SK-N-SH (cell line): ENCODE measurements at regions not wholly inside any gene's neighbourhood (a gene's known extent, or its start where the extent isn't known, plus 50 kb on each side); places are given as distances from the start of the nearest gene placed in this dataset.

Source experiments
- CTCF ChIA-PET: fragments of 300-600, 350-600 bp; formaldehyde crosslinking; extraction: SDS; loops from one replicate; lab custom pipeline; 2021; lab: Yijun Ruan, JAX
- POLR2A ChIA-PET: fragments of 350-600 bp; sonication (Branson Sonifier 250); formaldehyde crosslinking; extraction: SDS; loops from one replicate; lab custom pipeline; 2020; ENCODE audit warnings: antibody characterized with exemption, inconsistent platforms; lab: Yijun Ruan, JAX
- DNase-seq: peaks from one replicate; pipeline ENCODE4 v3.0.0; 2012
- H2AFZ ChIP-seq: fragments of 200-600 bp; sonication (generic); 2 replicates; pipeline ENCODE4 v1.8.1; 2016; ENCODE audit warnings: antibody characterized with exemption, mild to moderate bottlenecking, low read depth
- H3F3A ChIP-seq: fragments of 200-600 bp; sonication (generic); replicated peaks from 2 replicates; pipeline ENCODE3; 2016; ENCODE audit warnings: antibody characterized with exemption, mild to moderate bottlenecking; ENCODE audit not compliant: insufficient read depth
- H3K27ac ChIP-seq, 2 experiments: fragments of 200-500 bp in 1 of 2; fragments of 200-600 bp in 1 of 2; sonication (Bioruptor generic) in 1 of 2; sonication (generic), shearing (Covaris generic) in 1 of 2; 2 replicates each; pipeline versions ENCODE4 v1.5.1 to v1.6.1; 2014 to 2016; ENCODE audit warnings: low read depth in 2 of 2, inconsistent platforms in 1 of 2, low read length in 1 of 2, mild to moderate bottlenecking in 1 of 2, mixed read lengths in 1 of 2
- H3K27me3 ChIP-seq: fragments of 200-600 bp; sonication (generic), shearing (Covaris generic); 2 replicates; pipeline ENCODE4 v1.6.1; 2016; ENCODE audit warnings: mixed run types; ENCODE audit not compliant: insufficient read depth
- H3K36me3 ChIP-seq, 2 experiments: fragments of 200-500 bp in 1 of 2; fragments of 200-600 bp in 1 of 2; sonication (Bioruptor generic) in 1 of 2; sonication (generic) in 1 of 2; replicated peaks in 1 of 2; 2 replicates each; pipeline versions ENCODE3 to v1.5.1; 2014 to 2016; ENCODE audit warnings: low read length in 1 of 2, mild to moderate bottlenecking in 1 of 2; ENCODE audit not compliant: insufficient read depth in 2 of 2, control insufficient read depth in 1 of 2
- H3K4me1 ChIP-seq, 2 experiments: fragments of 200-500 bp in 1 of 2; fragments of 200-600 bp in 1 of 2; sonication (Bioruptor generic) in 1 of 2; sonication (generic), shearing (Covaris generic) in 1 of 2; 2 replicates each; pipeline versions ENCODE4 v1.5.1 to v1.6.1; 2014 to 2016; ENCODE audit warnings: low read depth in 1 of 2, low read length in 1 of 2, mixed run types in 1 of 2; ENCODE audit not compliant: insufficient read depth in 2 of 2, control insufficient read depth in 1 of 2
- H3K4me2 ChIP-seq: fragments of 200-600 bp; sonication (generic), shearing (Covaris generic); 2 replicates; pipeline ENCODE4 v1.6.1; 2017; ENCODE audit warnings: mixed run types
- H3K4me3 ChIP-seq, 2 experiments: fragments of 200-500 bp in 1 of 2; fragments of 200-600 bp in 1 of 2; sonication (Bioruptor generic) in 1 of 2; sonication (generic), shearing (Covaris generic) in 1 of 2; 2 replicates each; pipeline versions ENCODE4 v1.5.1 to v1.8.1; 2014 to 2016; ENCODE audit warnings: low read depth in 2 of 2, inconsistent platforms in 1 of 2, low read length in 1 of 2, mild to moderate bottlenecking in 1 of 2, mixed read lengths in 1 of 2, moderate library complexity in 1 of 2
- H3K79me2 ChIP-seq: fragments of 200-600 bp; sonication (generic); 2 replicates; pipeline ENCODE4 v1.8.1; 2017; ENCODE audit warnings: mild to moderate bottlenecking; ENCODE audit not compliant: insufficient read depth
- H3K9ac ChIP-seq: fragments of 200-600 bp; sonication (generic); 2 replicates; pipeline ENCODE4 v1.6.1; 2017; ENCODE audit warnings: mixed run types
- H3K9me2 ChIP-seq: fragments of 200-600 bp; sonication (generic); 2 replicates; pipeline ENCODE4 v1.6.1; 2017; ENCODE audit warnings: mixed run types
- H3K9me3 ChIP-seq: fragments of 200-600 bp; sonication (generic); 2 replicates; pipeline ENCODE4 v1.6.1; 2017; ENCODE audit warnings: mixed run types, mild to moderate bottlenecking, moderate library complexity
- H4K20me1 ChIP-seq: fragments of 200-600 bp; sonication (generic); 2 replicates; pipeline ENCODE4 v1.6.1; 2017; ENCODE audit warnings: mild to moderate bottlenecking, mixed run types; ENCODE audit not compliant: insufficient read depth
- CHD2 ChIP-seq: fragments of 150-350 bp; IDR thresholded peaks from 2 replicates; pipeline ENCODE4 v1.6.1; 2018; ENCODE audit warnings: low read length; ENCODE audit not compliant: partially characterized antibody
- EP300 ChIP-seq, 2 experiments: IDR thresholded peaks; 2 replicates each; pipeline versions ENCODE4 v1.4.0 to v1.6.1; 2012; ENCODE audit warnings: borderline replicate concordance in 1 of 2, low read depth in 1 of 2, low read length in 1 of 2
- FOSL2 ChIP-seq: IDR thresholded peaks from 2 replicates; pipeline ENCODE4 v1.4.0; 2012; ENCODE audit warnings: low read depth, mild to moderate bottlenecking, moderate library complexity, borderline replicate concordance
- FOXJ3 ChIP-seq: sonication (generic); formaldehyde crosslinking; IDR thresholded peaks from 2 replicates; pipeline ENCODE4 v1.5.1; 2020; ENCODE audit warnings: mild to moderate bottlenecking, missing genetic modification reagents
- GATA2 ChIP-seq: sonication (generic); formaldehyde crosslinking; IDR thresholded peaks from 2 replicates; pipeline ENCODE4 v1.5.0; 2020; ENCODE audit warnings: mild to moderate bottlenecking, missing genetic modification reagents
- MXI1 ChIP-seq: IDR thresholded peaks from 2 replicates; pipeline ENCODE4 v1.6.1; 2012; ENCODE audit warnings: mild to moderate bottlenecking, low read depth, low read length, improper control_type of control experiment
- NFIC ChIP-seq: IDR thresholded peaks from 2 replicates; pipeline ENCODE4 v1.4.0; 2012; ENCODE audit warnings: borderline replicate concordance
- RAD21 ChIP-seq: IDR thresholded peaks from 2 replicates; pipeline ENCODE4 v1.6.1; 2012; ENCODE audit warnings: mild to moderate bottlenecking, low read length
- RCOR1 ChIP-seq: fragments of 150-350 bp; IDR thresholded peaks from 2 replicates; pipeline ENCODE4 v1.6.1; 2017; ENCODE audit warnings: antibody characterized with exemption, low read length
- RFX5 ChIP-seq: IDR thresholded peaks from 2 replicates; pipeline ENCODE4 v1.6.1; 2012; ENCODE audit warnings: mild to moderate bottlenecking, improper control_type of control experiment, low read length
- SIN3A ChIP-seq: IDR thresholded peaks from 2 replicates; pipeline ENCODE4 v1.6.1; 2012; ENCODE audit warnings: low read depth, mild to moderate bottlenecking, low read length, moderate library complexity, borderline replicate concordance
- SMC3 ChIP-seq: IDR thresholded peaks from 2 replicates; pipeline ENCODE4 v1.6.1; 2012; ENCODE audit warnings: low read depth, low read length, improper control_type of control experiment
- TEAD4 ChIP-seq: IDR thresholded peaks from 2 replicates; pipeline ENCODE4 v1.4.0; 2012; ENCODE audit warnings: mild to moderate bottlenecking, borderline replicate concordance; ENCODE audit not compliant: insufficient read depth
- WGBS: methylation state at CpG from one replicate; pipeline ENCODE4 v1.1.6; 2017; ENCODE audit warnings: low lambda C conversion rate; 5-methylcytosine and 5-hydroxymethylcytosine counted together
- TF ChIP-seq, protein P1 (sequence below): fragments of 150-350 bp; IDR thresholded peaks from 2 replicates; pipeline ENCODE4 v1.6.1; 2016; ENCODE audit warnings: mild to moderate bottlenecking, low read depth, low read length

DNA sequence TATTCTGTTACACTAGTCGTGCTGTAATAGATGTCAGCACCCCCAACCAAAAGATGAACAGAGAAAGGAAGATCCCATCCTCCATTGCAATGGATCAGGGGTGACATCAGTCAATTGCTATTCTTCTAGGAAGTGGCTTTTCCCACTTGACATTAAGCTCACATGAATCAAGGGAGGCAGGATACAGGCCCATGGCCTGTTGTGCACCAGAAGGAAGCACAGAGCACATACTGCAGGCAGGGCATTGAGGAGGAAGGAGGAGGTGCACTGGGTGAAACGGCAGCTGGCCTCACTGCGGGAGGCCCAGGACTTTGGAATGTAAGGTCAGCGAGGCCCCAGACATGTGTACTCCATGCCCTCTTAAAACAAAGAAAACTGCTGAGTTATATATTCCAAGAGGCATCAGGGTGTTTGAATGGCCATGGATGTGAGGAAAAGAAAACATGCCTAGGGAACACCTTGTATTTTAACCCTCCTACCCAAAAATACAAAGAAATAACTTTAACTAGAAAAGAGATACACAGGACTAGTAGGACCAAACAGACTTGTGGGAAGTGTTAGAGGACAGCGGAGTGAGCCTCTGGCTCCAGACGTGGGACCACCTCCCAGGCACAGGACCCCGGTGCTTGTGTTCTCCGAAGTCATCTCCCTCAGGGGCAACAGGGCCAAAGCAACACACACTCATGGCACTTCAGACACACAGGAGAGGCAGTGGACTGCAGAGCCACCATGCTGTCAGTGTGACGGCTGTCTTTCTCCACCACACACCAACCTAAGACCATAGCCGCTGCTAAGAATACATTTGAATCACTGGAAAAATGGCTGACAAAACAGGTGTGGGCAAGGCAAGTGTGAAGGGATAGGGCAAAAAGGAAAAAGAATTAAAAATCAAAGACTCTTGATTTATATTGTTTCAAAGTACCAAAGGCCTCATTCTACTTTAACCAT, 51.4 kb upstream of the RIOK3 start:
- H3K4me2 ChIP-seq = peak overlapping the region; percentile 40
- H3K27me3 ChIP-seq = no peaks in the 10 kb centered on the region
- no peaks in the 10 kb centered on the region for H4K20me1 ChIP-seq
- no peaks in the 10 kb centered on the region for H3K9me3 ChIP-seq
- H3K36me3 ChIP-seq = no peaks in the 10 kb centered on the region
- no peak for DNase-seq
- H3F3A ChIP-seq = peaks cover 6% of the 10 kb centered on the region
- H3K9me2 ChIP-seq = no peaks in the 10 kb centered on the region
- POLR2A ChIA-PET = no interaction called here
- H3K4me3 ChIP-seq = no peak overlapping the region
- peaks cover 5 to 18% of the 10 kb centered on the region in 2 experiments; a peak in 3 of 4 replicates for H3K4me1 ChIP-seq
- H2AFZ ChIP-seq = no peak overlapping the region; the same call in 1 of the 2 replicates
- TF ChIP-seq MXI1 (no peak), SIN3A (no peak), FOXJ3 (CRISPR knock-in tag) (no peak), EP300 (IDR thresholded peaks at IDR 0.05; ENCODE audit: borderline replicate concordance in 1 of 2, low read depth in 1 of 2, low read length in 1 of 2) (no peak), FOSL2 (no peak), RAD21 (no peak), RCOR1 (no peak), TEAD4 (no peak), SMC3 (no peak), GATA2 (CRISPR knock-in tag) (no peak), NFIC (no peak), CHD2 (no peak), RFX5 (no peak)
- TF ChIP-seq, protein P1, sequence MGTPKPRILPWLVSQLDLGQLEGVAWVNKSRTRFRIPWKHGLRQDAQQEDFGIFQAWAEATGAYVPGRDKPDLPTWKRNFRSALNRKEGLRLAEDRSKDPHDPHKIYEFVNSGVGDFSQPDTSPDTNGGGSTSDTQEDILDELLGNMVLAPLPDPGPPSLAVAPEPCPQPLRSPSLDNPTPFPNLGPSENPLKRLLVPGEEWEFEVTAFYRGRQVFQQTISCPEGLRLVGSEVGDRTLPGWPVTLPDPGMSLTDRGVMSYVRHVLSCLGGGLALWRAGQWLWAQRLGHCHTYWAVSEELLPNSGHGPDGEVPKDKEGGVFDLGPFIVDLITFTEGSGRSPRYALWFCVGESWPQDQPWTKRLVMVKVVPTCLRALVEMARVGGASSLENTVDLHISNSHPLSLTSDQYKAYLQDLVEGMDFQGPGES = no peak
- H3K27ac ChIP-seq = peak overlapping the region in 1 of 2 experiments; percentile 27; a peak in 1 of 4 replicates
- H3K79me2 ChIP-seq = no peaks in the 10 kb centered on the region
- no peak overlapping the region for H3K9ac ChIP-seq
- CTCF ChIA-PET = interaction anchor here (1.5 kb wide), 1 partner anchor 10 kb away, joined by 8 read pairs; no protein-coding TSS in a partner anchor
- WGBS = 75% methylated on average over 10 of the region's 10 CpGs
